ENCODE measurements at regions not wholly inside any gene's neighbourhood (a gene's known extent, or its start where the extent isn't known, plus 50 kb on each side); places are given as distances from the start of the nearest gene placed in this dataset.

- ATAC-seq = no peak
- H3K4me3 ChIP-seq = no peak overlapping the region
- H3K4me1 ChIP-seq = no peaks in the 10 kb centered on the region
- TF ChIP-seq POLR2A (IDR thresholded peaks at IDR 0.05) (no peak), CTCF (IDR thresholded peaks at IDR 0.05 in 4 of 5, conservative IDR thresholded peaks at IDR 0.05 in 1 of 5) (no peak)
- no peak overlapping the region for H3K27ac ChIP-seq
- no peaks in the 10 kb centered on the region for H3K36me3 ChIP-seq
- intact Hi-C loops (cut with DNase I; ENCODE audit: low total_unique reads) = no loop called here
- H3K27me3 ChIP-seq = no peaks in the 10 kb centered on the region
- no peaks in the 10 kb centered on the region for H3K9me3 ChIP-seq
- in situ Hi-C loops (cut with MboI; ENCODE audit: low sequenced_read_pairs in 4 of 4) = no loop called here
- no peak for DNase-seq
Measured at GRCh38 chr18:56068701-56069100, 480.7 kb upstream of the TCF4 start.

- Histone ChIP-seq H3K36me3 (no peaks in the 10 kb centered on the region), H3K4me3 (no peak overlapping the region), H3K4me1 (no peaks in the 10 kb centered on the region), H3K27me3 (no peaks in the 10 kb centered on the region), H3K9me3 (no peaks in the 10 kb centered on the region), H3K27ac (peak overlapping the region in 1 of 4 donors; percentile 19)
- ATAC-seq = no peak
- no peak for DNase-seq
- in situ Hi-C loops (cut with MboI; ENCODE audit: low sequenced_read_pairs in 4 of 4) (no loop called here), intact Hi-C loops (cut with DNase I; ENCODE audit: low total_unique reads) (no loop called here)
- TF ChIP-seq CTCF (IDR thresholded peaks at IDR 0.05 in 4 of 5, conservative IDR thresholded peaks at IDR 0.05 in 1 of 5) (no peak), POLR2A (IDR thresholded peaks at IDR 0.05) (no peak)
Measured at GRCh38 chr18:56067969-56068671, 480.1 kb upstream of the TCF4 start.

DNA sequence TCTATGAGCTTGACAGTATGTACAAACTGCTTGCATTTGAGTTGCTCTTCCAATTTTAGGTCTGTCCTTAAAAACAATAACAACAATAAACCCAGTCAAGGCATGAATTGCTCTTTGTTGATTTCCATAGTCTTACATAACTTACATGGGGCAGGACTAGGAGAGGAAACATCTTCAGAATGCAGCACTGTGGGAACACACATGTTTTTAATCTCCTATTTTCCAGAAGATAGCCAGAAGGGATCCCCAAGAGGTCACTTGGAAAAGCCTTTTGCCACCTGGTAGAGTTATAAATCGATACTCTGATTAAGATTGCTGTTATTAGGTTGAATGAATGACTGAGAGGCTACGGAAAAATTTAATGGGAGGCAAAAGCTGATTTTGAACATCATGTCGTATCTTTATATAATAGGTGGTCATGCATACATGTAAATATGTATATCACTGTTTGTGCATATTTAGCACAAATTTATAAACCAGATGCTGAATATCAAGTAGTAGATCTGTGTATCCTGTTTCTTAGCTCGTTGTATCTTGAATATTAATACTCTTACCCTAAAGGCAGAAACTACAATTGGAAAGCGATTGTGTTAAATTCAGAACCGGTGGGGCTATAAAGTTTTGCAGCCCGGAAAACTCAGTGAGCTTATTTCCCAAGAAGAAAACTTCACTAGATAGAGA lies 479.4 kb upstream of the TCF4 start:
- DNase-seq = no peak
- TF ChIP-seq POLR2A (IDR thresholded peaks at IDR 0.05) (no peak), CTCF (IDR thresholded peaks at IDR 0.05 in 4 of 5, conservative IDR thresholded peaks at IDR 0.05 in 1 of 5) (no peak)
- peak overlapping the region in 2 of 4 donors; percentile 19 to 53 for H3K27ac ChIP-seq
- no peaks in the 10 kb centered on the region for H3K9me3 ChIP-seq
- H3K27me3 ChIP-seq = no peaks in the 10 kb centered on the region
- intact Hi-C loops (cut with DNase I; ENCODE audit: low total_unique reads) = no loop called here
- H3K4me1 ChIP-seq = no peaks in the 10 kb centered on the region
- H3K4me3 ChIP-seq = no peak overlapping the region
- no peaks in the 10 kb centered on the region for H3K36me3 ChIP-seq
- no peak for ATAC-seq
- in situ Hi-C loops (cut with MboI; ENCODE audit: low sequenced_read_pairs in 4 of 4) = no loop called here

DNA sequence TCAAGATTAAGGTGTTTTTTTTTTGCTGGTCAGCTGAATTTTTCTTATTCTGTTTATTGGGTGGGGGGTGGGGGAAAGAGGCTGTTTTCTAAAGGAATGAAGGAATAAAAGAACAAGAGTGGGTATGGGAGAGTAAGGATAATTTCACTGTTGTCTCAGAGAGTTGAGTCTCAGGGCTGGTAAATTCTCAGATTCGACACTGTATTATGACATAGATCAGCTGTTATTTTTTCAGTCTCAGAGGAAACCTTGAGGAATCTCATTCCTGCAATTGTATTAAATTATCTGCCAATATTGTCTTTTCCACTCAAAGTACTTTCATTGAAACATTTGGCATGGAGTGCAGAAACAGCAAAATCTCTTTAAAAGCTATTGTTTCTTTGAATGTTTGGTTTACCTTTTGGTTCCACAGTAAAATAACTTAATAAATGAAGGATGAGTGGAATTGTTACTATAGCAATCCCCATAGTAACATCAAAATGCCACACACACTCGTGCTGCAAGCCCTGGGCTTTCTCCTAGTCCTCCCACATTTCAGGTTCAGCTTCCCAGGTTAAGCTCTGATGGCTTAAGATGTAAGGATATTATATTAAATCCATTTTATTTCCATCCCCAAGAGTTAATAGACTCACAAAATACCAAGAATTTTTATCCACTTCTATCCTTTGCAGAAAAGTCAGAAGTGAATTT lies 478.7 kb upstream of the TCF4 start:
- H3K4me3 ChIP-seq = no peak overlapping the region
- H3K36me3 ChIP-seq = no peaks in the 10 kb centered on the region
- no peak for TF ChIP-seq CTCF (IDR thresholded peaks at IDR 0.05 in 4 of 5, conservative IDR thresholded peaks at IDR 0.05 in 1 of 5)
- TF ChIP-seq POLR2A (IDR thresholded peaks at IDR 0.05) = no peak
- in situ Hi-C loops (cut with MboI; ENCODE audit: low sequenced_read_pairs in 4 of 4) (no loop called here), intact Hi-C loops (cut with DNase I; ENCODE audit: low total_unique reads) (no loop called here)
- ATAC-seq (no peak), DNase-seq (no peak)
- no peaks in the 10 kb centered on the region for H3K4me1 ChIP-seq
- H3K9me3 ChIP-seq = no peaks in the 10 kb centered on the region
- H3K27me3 ChIP-seq = no peaks in the 10 kb centered on the region
- peak overlapping the region in 1 of 4 donors; percentile 53 for H3K27ac ChIP-seq

All from gastrocnemius medialis (tissue), 4 donors.